ENCODE measurements at regions not wholly inside any gene's neighbourhood (a gene's known extent, or its start where the extent isn't known, plus 50 kb on each side); places are given as distances from the start of the nearest gene placed in this dataset.

- TF ChIP-seq, protein P1, sequence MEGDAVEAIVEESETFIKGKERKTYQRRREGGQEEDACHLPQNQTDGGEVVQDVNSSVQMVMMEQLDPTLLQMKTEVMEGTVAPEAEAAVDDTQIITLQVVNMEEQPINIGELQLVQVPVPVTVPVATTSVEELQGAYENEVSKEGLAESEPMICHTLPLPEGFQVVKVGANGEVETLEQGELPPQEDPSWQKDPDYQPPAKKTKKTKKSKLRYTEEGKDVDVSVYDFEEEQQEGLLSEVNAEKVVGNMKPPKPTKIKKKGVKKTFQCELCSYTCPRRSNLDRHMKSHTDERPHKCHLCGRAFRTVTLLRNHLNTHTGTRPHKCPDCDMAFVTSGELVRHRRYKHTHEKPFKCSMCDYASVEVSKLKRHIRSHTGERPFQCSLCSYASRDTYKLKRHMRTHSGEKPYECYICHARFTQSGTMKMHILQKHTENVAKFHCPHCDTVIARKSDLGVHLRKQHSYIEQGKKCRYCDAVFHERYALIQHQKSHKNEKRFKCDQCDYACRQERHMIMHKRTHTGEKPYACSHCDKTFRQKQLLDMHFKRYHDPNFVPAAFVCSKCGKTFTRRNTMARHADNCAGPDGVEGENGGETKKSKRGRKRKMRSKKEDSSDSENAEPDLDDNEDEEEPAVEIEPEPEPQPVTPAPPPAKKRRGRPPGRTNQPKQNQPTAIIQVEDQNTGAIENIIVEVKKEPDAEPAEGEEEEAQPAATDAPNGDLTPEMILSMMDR (IDR thresholded peaks at IDR 0.05 in 8 of 11, conservative IDR thresholded peaks at IDR 0.05 in 3 of 11), result no peak
- no peak for TF ChIP-seq POLR2AphosphoS5 (IDR thresholded peaks at IDR 0.05)
- TF ChIP-seq POLR2A (IDR thresholded peaks at IDR 0.05), result no peak
Measured at GRCh38 chr9:90979639-90980038, 178.0 kb downstream of the SYK start.
